GM12878 (cell line): ENCODE measurements at regions not wholly inside any gene's neighbourhood (a gene's known extent, or its start where the extent isn't known, plus 50 kb on each side); places are given as distances from the start of the nearest gene placed in this dataset.

Experiments
- ATAC-seq: fragments of 200-7000 bp; cut with Tn5 transposase; 3 replicates; pipeline ENCODE4 v1.9.1; 2020; ENCODE audit warnings: mild to moderate bottlenecking, moderate library complexity
- BruUV-seq: library from RNA; stranded (reverse); fragments of 400-500 nt; replicated peaks from 2 replicates; lab custom pipeline; 2021; lab: Mats Ljungman, UMichigan
- CTCF ChIA-PET: fragments of 300-600 bp; sonication (Branson Sonifier 250); formaldehyde crosslinking; extraction: SDS; loops from one replicate; lab custom pipeline; 2021; ENCODE audit warnings: inconsistent platforms; lab: Yijun Ruan, JAX
- POLR2A ChIA-PET: fragments of 350-600 bp; formaldehyde crosslinking; extraction: SDS; loops from one replicate; lab custom pipeline; 2021; ENCODE audit warnings: inconsistent platforms; lab: Charles Lee
- RAD21 ChIA-PET: fragments of 300-600 bp; sonication (Branson Sonifier 250); formaldehyde crosslinking; loops from one replicate; lab custom pipeline; 2023; ENCODE audit warnings: antibody characterized with exemption; ENCODE audit not compliant: unreplicated experiment; lab: Charles Lee
- SMC1A ChIA-PET: fragments of 300-600 bp; sonication (Branson Sonifier 250); formaldehyde crosslinking; loops from one replicate; lab custom pipeline; 2023; ENCODE audit not compliant: unreplicated experiment, uncharacterized antibody; lab: Charles Lee
- DNase-seq: peaks from one replicate; pipeline ENCODE4 v3.0.0-alpha.2; 2011; ENCODE audit warnings: low read depth, low spot score
- FAIRE-seq: peaks from 3 replicates; lab custom pipeline; 2011; peaks lifted over from hg19 to GRCh38; lab: Jason Lieb, UNC
- H2AFZ ChIP-seq: 2 replicates; pipeline ENCODE4 v1.6.0; 2011; ENCODE audit warnings: low read depth, low read length, control low read depth; ENCODE audit not compliant: control insufficient read depth
- H3K27ac ChIP-seq: 2 replicates; pipeline ENCODE4 v1.5.1; 2011; ENCODE audit warnings: control low read depth; ENCODE audit not compliant: control insufficient read depth, insufficient read depth
- H3K27me3 ChIP-seq, 2 experiments: replicated peaks in 1 of 2; 2 replicates each; pipeline versions ENCODE4 v1.6.0 to v1.6.1; 2011; ENCODE audit warnings: low read length in 1 of 2; ENCODE audit not compliant: control insufficient read depth in 2 of 2, insufficient read depth in 2 of 2
- H3K36me3 ChIP-seq, 2 experiments: 2 replicates each; pipeline ENCODE4 v1.5.1; 2011; ENCODE audit warnings: low read length in 1 of 2; ENCODE audit not compliant: control insufficient read depth in 2 of 2, insufficient read depth in 2 of 2
- H3K4me1 ChIP-seq: 2 replicates; pipeline ENCODE4 v1.6.1; 2011; ENCODE audit warnings: mild to moderate bottlenecking, low read length, moderate library complexity, mixed read lengths; ENCODE audit not compliant: control insufficient read depth, insufficient read depth
- H3K4me2 ChIP-seq: 2 replicates; pipeline ENCODE4 v1.6.0; 2011; ENCODE audit warnings: control low read depth; ENCODE audit not compliant: control insufficient read depth, insufficient read depth
- H3K4me3 ChIP-seq: fragments of 200-600 bp; sonication (generic); 2 replicates; pipeline ENCODE4 v1.5.1; 2016
- H3K79me2 ChIP-seq: 2 replicates; pipeline ENCODE4 v1.6.0; 2011; ENCODE audit warnings: low read length; ENCODE audit not compliant: control insufficient read depth, insufficient read depth
- H3K9ac ChIP-seq: 2 replicates; pipeline ENCODE4 v1.8.0; 2011; ENCODE audit warnings: low read length, control low read depth, mixed read lengths; ENCODE audit not compliant: control insufficient read depth, insufficient read depth
- H3K9me3 ChIP-seq: replicated peaks from 3 replicates; pipeline ENCODE4 v1.5.1; 2011; ENCODE audit warnings: mild to moderate bottlenecking, low read length; ENCODE audit not compliant: control insufficient read depth, insufficient read depth
- H4K20me1 ChIP-seq: 2 replicates; pipeline ENCODE4 v1.6.0; 2011; ENCODE audit not compliant: control insufficient read depth, insufficient read depth
- BRCA1 ChIP-seq: IDR thresholded peaks from 2 replicates; pipeline ENCODE4 v1.6.1; 2011; ENCODE audit warnings: low read depth, low read length, improper control_type of control experiment
- CBX5 ChIP-seq: sonication (generic); IDR thresholded peaks from 2 replicates; pipeline ENCODE4 v1.6.1; 2016; ENCODE audit warnings: low read depth, moderate library complexity, mild to moderate bottlenecking, inconsistent platforms
- CREB1 ChIP-seq: IDR thresholded peaks from 2 replicates; pipeline ENCODE4 v1.6.1; 2012; ENCODE audit warnings: low read depth, mild to moderate bottlenecking, inconsistent platforms
- CREM ChIP-seq: IDR thresholded peaks from 2 replicates; pipeline ENCODE4 v1.6.1; 2014; ENCODE audit warnings: antibody characterized with exemption, low read depth
- EZH2 ChIP-seq: IDR thresholded peaks from 2 replicates; pipeline ENCODE4 v1.6.1; 2012; ENCODE audit warnings: low read depth, mild to moderate bottlenecking, control low read depth, inconsistent platforms, low read length, borderline replicate concordance; ENCODE audit not compliant: control insufficient read depth
- MEF2B ChIP-seq: fragments of 450-650 bp; IDR thresholded peaks from 2 replicates; pipeline ENCODE4 v1.6.1; 2018; ENCODE audit warnings: mild to moderate bottlenecking, moderate library complexity; ENCODE audit not compliant: partially characterized antibody, poor library complexity, severe bottlenecking
- NFXL1 ChIP-seq: fragments of 450-650 bp; IDR thresholded peaks from 2 replicates; pipeline ENCODE4 v1.6.1; 2017; ENCODE audit warnings: antibody characterized with exemption, mild to moderate bottlenecking, borderline replicate concordance
- NFYB ChIP-seq: IDR thresholded peaks from 2 replicates; pipeline ENCODE4 v1.6.1; 2011; ENCODE audit warnings: low read depth, mild to moderate bottlenecking, low read length, improper control_type of control experiment, moderate library complexity; ENCODE audit not compliant: insufficient read depth
- RAD51 ChIP-seq: fragments of 450-650 bp; IDR thresholded peaks from 2 replicates; pipeline ENCODE4 v1.6.1; 2016; ENCODE audit warnings: moderate library complexity, mild to moderate bottlenecking, inconsistent platforms
- RB1 ChIP-seq: fragments of 450-650 bp; formaldehyde crosslinking; IDR thresholded peaks from 2 replicates; pipeline ENCODE4 v1.6.1; 2017; ENCODE audit warnings: mild to moderate bottlenecking, borderline replicate concordance
- SIN3A ChIP-seq: IDR thresholded peaks from 2 replicates; pipeline ENCODE4 v1.6.1; 2012; ENCODE audit warnings: low read depth, low read length, improper control_type of control experiment
- SUZ12 ChIP-seq: fragments of 200-600 bp; sonication (generic); IDR thresholded peaks from one replicate; pipeline ENCODE4 v1.6.1; 2018; ENCODE audit warnings: antibody characterized with exemption, mild to moderate bottlenecking; ENCODE audit not compliant: unreplicated experiment
- TCF7 ChIP-seq: IDR thresholded peaks from 2 replicates; pipeline ENCODE4 v1.6.1; 2014; ENCODE audit warnings: antibody characterized with exemption, borderline replicate concordance
- ZNF622 ChIP-seq: fragments of 450-650 bp; IDR thresholded peaks from 2 replicates; pipeline ENCODE4 v1.6.1; 2017; ENCODE audit warnings: mild to moderate bottlenecking, inconsistent platforms
- WGBS: methylation state at CpG from one replicate; pipeline ENCODE4 v1.1.6; 2016; ENCODE audit warnings: low lambda C conversion rate; ENCODE audit not compliant: insufficient replicate concordance, insufficient coverage; ENCODE audit errors: missing lambda C conversion rate; 5-methylcytosine and 5-hydroxymethylcytosine counted together
- in situ Hi-C: fragments of 300-500 bp; cut with MboI; formaldehyde crosslinking; loops from 9 replicates; pipeline ENCODE4 v1.14.3; 2018; ENCODE audit warnings: mixed read lengths
- intact Hi-C: fragments of 100-400 bp; cut with micrococcal nuclease; formaldehyde crosslinking; loops from one replicate; pipeline ENCODE4 v1.14.2; 2022; ENCODE audit not compliant: unreplicated experiment
- TF ChIP-seq, protein P1 (sequence below): IDR thresholded peaks from 2 replicates; pipeline ENCODE4 v1.6.1; 2011; ENCODE audit warnings: mild to moderate bottlenecking, low read depth, low read length, moderate library complexity; ENCODE audit not compliant: insufficient replicate concordance
- TF ChIP-seq, protein P2 (sequence below): fragments of 450-650 bp; IDR thresholded peaks from 2 replicates; pipeline ENCODE4 v1.6.1; 2016; ENCODE audit warnings: mild to moderate bottlenecking
- TF ChIP-seq, protein P3 (sequence below): fragments of 450-650 bp; IDR thresholded peaks from 2 replicates; pipeline ENCODE4 v1.6.1; 2016; ENCODE audit warnings: mild to moderate bottlenecking

DNA sequence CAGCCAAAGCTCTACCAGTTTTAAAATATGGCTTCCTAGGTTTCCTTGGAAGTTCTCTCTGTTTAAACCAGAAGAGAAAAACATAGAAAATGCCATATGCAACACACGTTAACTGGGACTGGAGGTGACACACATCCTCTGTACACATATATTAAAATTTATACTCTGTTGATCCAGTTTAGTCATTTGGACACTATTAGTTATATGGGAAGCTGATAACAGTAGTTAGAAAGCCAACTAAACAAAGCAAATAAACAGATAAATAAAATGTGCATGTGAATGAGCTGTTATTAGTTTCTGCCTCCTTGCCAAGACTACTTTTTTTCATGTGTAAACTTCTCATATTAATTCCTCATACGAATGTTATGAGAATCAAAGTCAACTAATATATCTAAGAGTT lies 1249.2 kb upstream of the CDH6 start:
- H3K36me3 ChIP-seq: no peaks in the 10 kb centered on the region
- no peak overlapping the region for H2AFZ ChIP-seq
- TF ChIP-seq TCF7 (no peak), RB1 (no peak), CREB1 (no peak), NFXL1 (no peak)
- no TSS peak for BruUV-seq
- H3K27ac ChIP-seq: no peak overlapping the region
- H4K20me1 ChIP-seq: no peaks in the 10 kb centered on the region
- H3K9me3 ChIP-seq: no peaks in the 10 kb centered on the region
- no peaks in the 10 kb centered on the region for H3K79me2 ChIP-seq
- CTCF ChIA-PET: no interaction called here
- FAIRE-seq (no peak), DNase-seq (no peak), ATAC-seq (no peak)
- 0% methylated on average over 2 of the region's 2 CpGs for WGBS
- SMC1A ChIA-PET: interaction anchor here (1.2 kb wide), 1 partner anchor 11 kb away, joined by 4 read pairs; no protein-coding TSS in a partner anchor
- no peak overlapping the region for H3K9ac ChIP-seq
- H3K4me3 ChIP-seq: no peak overlapping the region
- in situ Hi-C loops: no loop called here
- H3K4me2 ChIP-seq: no peak overlapping the region
- no peaks in the 10 kb centered on the region for H3K27me3 ChIP-seq
- POLR2A ChIA-PET: no interaction called here
- RAD21 ChIA-PET: no interaction called here
- no peaks in the 10 kb centered on the region for H3K4me1 ChIP-seq
- intact Hi-C loops: no loop called here

DNA sequence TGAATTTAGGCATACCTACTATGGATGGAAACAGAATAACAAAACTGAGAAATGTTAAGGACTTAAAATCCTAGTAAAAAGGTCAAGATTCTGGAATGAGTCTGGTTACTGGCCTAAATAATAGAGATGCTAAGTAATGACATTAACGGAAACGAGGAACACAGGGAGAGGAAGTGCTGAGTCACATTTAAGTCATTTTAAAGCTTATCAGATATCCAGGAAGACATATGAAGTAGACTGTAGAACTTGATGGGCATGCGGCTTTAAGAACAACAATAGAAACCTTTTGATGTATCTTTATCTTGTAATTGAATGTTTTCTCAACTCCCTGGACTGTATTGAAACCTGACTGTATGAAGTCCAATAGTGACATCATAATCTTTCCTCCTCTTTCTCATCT lies 1251.4 kb upstream of the CDH6 start:
- POLR2A ChIA-PET: no interaction called here
- Histone ChIP-seq H3K79me2 (no peaks in the 10 kb centered on the region), H3K36me3 (no peaks in the 10 kb centered on the region), H3K4me1 (no peaks in the 10 kb centered on the region), H3K9ac (no peak overlapping the region), H3K9me3 (no peaks in the 10 kb centered on the region), H3K27ac (no peak overlapping the region), H3K4me2 (no peak overlapping the region), H3K27me3 (no peaks in the 10 kb centered on the region), H3K4me3 (no peak overlapping the region), H2AFZ (no peak overlapping the region), H4K20me1 (no peaks in the 10 kb centered on the region)
- intact Hi-C loops: no loop called here
- RAD21 ChIA-PET: no interaction called here
- 49% methylated on average over 3 of the region's 3 CpGs for WGBS
- no peak for ATAC-seq
- FAIRE-seq: no peak
- SMC1A ChIA-PET: no interaction called here
- in situ Hi-C loops: no loop called here
- CTCF ChIA-PET: no interaction called here
- no TSS peak for BruUV-seq
- no peak for DNase-seq
- TF ChIP-seq SIN3A (no peak), BRCA1 (no peak), EZH2 (no peak), NFXL1 (no peak), CREM (no peak), SUZ12 (no peak), RAD51 (no peak), ZNF622 (no peak), NFYB (no peak), MEF2B (no peak), CBX5 (no peak)
- TF ChIP-seq, protein P1, sequence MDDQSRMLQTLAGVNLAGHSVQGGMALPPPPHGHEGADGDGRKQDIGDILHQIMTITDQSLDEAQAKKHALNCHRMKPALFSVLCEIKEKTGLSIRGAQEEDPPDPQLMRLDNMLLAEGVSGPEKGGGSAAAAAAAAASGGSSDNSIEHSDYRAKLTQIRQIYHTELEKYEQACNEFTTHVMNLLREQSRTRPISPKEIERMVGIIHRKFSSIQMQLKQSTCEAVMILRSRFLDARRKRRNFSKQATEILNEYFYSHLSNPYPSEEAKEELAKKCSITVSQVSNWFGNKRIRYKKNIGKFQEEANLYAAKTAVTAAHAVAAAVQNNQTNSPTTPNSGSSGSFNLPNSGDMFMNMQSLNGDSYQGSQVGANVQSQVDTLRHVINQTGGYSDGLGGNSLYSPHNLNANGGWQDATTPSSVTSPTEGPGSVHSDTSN: no peak
- TF ChIP-seq, protein P2, sequence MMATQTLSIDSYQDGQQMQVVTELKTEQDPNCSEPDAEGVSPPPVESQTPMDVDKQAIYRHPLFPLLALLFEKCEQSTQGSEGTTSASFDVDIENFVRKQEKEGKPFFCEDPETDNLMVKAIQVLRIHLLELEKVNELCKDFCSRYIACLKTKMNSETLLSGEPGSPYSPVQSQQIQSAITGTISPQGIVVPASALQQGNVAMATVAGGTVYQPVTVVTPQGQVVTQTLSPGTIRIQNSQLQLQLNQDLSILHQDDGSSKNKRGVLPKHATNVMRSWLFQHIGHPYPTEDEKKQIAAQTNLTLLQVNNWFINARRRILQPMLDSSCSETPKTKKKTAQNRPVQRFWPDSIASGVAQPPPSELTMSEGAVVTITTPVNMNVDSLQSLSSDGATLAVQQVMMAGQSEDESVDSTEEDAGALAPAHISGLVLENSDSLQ: no peak
- TF ChIP-seq, protein P3, sequence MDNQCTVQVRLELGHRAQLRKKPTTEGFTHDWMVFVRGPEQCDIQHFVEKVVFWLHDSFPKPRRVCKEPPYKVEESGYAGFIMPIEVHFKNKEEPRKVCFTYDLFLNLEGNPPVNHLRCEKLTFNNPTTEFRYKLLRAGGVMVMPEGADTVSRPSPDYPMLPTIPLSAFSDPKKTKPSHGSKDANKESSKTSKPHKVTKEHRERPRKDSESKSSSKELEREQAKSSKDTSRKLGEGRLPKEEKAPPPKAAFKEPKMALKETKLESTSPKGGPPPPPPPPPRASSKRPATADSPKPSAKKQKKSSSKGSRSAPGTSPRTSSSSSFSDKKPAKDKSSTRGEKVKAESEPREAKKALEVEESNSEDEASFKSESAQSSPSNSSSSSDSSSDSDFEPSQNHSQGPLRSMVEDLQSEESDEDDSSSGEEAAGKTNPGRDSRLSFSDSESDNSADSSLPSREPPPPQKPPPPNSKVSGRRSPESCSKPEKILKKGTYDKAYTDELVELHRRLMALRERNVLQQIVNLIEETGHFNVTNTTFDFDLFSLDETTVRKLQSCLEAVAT: no peak
